ENCODE measurements at regions not wholly inside any gene's neighbourhood (a gene's known extent, or its start where the extent isn't known, plus 50 kb on each side); places are given as distances from the start of the nearest gene placed in this dataset.

DNA sequence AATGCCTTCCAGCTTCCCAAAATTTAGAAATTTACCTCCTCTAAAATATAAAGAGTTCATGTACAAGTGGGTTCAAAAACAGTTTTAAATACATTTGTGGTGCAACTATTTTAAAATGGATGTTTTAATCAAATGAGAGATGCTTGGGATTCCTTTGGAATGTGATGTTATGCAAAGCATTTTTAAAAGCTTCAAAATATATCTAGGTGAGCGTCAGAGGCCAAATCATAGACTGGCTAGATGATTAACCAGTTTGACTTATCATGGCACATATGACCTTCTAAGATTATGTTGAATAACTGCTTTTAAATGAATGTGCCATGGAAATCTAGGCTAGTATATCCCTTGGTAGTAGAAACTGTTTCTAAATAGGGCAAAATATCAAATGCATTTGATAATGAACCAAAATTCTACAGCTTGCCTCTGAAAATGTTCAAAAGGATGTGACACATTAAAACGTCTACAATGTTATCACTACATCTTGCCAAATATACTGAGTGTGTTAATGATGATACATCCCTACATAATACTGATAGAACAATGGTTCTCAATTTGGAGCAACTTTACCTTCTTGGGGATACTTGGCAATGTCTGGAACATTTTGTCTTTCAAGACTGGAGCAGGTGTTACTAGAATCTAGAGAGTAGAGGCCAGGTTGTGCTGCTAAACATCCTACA is 650.9 kb upstream of the ADGRL2 start:
- no peaks in the 10 kb centered on the region for H3K27me3 Mint-ChIP-seq (ENCODE audit: unreplicated experiment)
- H3K36me3 Mint-ChIP-seq (ENCODE audit: unreplicated experiment) = no peaks in the 10 kb centered on the region
- no peak for DNase-seq (ENCODE audit: extremely low spot score, unreplicated experiment)
- H3K9me3 Mint-ChIP-seq (ENCODE audit: unreplicated experiment) = no peaks in the 10 kb centered on the region
- TF ChIP-seq, protein P1, sequence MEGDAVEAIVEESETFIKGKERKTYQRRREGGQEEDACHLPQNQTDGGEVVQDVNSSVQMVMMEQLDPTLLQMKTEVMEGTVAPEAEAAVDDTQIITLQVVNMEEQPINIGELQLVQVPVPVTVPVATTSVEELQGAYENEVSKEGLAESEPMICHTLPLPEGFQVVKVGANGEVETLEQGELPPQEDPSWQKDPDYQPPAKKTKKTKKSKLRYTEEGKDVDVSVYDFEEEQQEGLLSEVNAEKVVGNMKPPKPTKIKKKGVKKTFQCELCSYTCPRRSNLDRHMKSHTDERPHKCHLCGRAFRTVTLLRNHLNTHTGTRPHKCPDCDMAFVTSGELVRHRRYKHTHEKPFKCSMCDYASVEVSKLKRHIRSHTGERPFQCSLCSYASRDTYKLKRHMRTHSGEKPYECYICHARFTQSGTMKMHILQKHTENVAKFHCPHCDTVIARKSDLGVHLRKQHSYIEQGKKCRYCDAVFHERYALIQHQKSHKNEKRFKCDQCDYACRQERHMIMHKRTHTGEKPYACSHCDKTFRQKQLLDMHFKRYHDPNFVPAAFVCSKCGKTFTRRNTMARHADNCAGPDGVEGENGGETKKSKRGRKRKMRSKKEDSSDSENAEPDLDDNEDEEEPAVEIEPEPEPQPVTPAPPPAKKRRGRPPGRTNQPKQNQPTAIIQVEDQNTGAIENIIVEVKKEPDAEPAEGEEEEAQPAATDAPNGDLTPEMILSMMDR (IDR thresholded peaks at IDR 0.05) = no peak
- H3K4me1 Mint-ChIP-seq (ENCODE audit: unreplicated experiment) = peaks cover 7% of the 10 kb centered on the region
- H3K27ac Mint-ChIP-seq (ENCODE audit: unreplicated experiment) = no peak overlapping the region
- H3K4me3 Mint-ChIP-seq (ENCODE audit: unreplicated experiment) = no peak overlapping the region

DNA sequence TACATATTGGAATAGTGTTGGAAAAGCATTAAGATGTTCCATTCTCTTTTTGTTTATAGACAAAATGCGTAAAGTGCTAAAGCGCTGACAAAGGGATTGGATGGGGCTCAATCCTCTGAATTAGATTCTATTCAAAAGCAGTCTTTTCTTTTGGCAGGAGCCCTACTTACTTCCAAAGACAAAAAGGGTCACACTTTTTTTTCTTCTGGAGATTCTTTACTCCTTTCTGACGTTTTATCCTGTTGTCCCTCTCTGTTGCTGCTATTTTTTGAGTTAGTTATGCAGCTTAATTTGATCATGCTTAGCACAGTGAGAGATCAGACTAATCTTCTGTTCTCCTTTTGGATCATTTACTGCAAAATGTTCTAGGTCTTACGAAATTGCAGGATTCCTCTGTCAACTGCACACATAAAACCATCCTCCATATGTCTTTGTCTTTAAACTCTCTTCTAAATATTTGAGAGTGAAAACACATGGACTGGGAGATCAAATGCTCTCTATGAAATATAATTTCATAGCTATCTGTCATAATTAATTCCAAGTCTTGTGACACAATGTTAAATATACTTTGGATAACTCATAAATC is 656.4 kb upstream of the ADGRL2 start:
- H3K27ac Mint-ChIP-seq (ENCODE audit: unreplicated experiment) = no peak overlapping the region
- H3K4me1 Mint-ChIP-seq (ENCODE audit: unreplicated experiment) = peaks cover 1% of the 10 kb centered on the region
- no peaks in the 10 kb centered on the region for H3K36me3 Mint-ChIP-seq (ENCODE audit: unreplicated experiment)
- H3K4me3 Mint-ChIP-seq (ENCODE audit: unreplicated experiment) = no peak overlapping the region
- no peak for DNase-seq (ENCODE audit: extremely low spot score, unreplicated experiment)
- no peaks in the 10 kb centered on the region for H3K27me3 Mint-ChIP-seq (ENCODE audit: unreplicated experiment)
- H3K9me3 Mint-ChIP-seq (ENCODE audit: unreplicated experiment) = peaks cover 4% of the 10 kb centered on the region
- TF ChIP-seq, protein P1 (IDR thresholded peaks at IDR 0.05) = no peak

DNA sequence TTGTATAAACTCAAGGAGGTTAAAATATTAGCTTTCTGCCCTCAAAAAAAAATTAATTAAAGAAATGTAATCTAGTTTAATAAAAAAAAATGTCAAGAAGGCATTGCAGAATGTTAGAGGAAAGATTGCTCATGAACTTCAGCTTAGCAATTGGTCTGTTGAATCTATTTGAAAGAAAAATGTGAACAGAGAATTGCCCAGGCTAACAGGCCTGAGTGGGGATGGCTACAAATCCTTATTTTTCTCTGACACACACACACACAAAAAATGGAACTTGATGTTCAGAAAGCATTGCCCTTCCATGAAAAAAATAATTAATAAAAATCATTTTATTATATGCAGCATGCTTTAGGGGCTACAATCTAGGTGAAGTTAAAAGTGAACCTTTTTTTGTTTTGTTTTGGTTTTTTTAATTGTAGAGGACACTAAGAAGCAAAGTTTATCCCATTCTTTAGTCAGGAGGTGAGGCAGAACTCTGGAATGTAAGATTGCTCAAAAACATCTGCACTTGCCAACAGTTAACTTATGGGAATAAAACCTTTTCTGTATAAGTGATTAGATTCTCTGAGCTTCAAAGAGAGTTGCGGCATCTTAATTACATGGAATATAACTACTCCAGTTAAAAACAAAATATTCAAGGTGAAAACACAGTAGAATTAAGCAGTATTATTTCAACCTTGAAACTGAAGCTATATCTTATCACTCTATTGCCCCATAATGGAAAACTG is 658.5 kb upstream of the ADGRL2 start:
- H3K27ac Mint-ChIP-seq (ENCODE audit: unreplicated experiment) = no peak overlapping the region

DNA sequence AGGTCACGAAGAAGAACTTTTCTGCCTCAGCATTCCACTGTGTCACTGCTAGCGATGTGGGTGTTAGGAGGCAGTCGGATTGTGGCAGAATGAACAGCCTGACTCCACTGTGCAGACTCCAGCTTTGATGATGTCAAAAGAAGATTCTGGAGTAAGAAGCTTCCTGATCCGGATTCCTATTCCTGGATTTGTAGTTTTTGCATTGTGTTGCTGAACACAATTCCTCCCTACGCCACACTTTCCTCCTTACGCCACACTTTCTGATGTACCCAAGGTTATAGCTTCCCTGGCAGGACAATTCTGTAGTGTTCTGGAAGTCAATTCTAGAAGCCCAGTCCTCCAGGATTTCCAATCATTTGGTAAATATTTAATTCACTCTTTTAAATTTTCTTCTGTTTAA is 665.2 kb upstream of the ADGRL2 start:
- H3K4me1 Mint-ChIP-seq (ENCODE audit: unreplicated experiment) = no peaks in the 10 kb centered on the region
- peaks cover 4% of the 10 kb centered on the region for H3K9me3 Mint-ChIP-seq (ENCODE audit: unreplicated experiment)
- no peak overlapping the region for H3K27ac Mint-ChIP-seq (ENCODE audit: unreplicated experiment)
- H3K36me3 Mint-ChIP-seq (ENCODE audit: unreplicated experiment) = no peaks in the 10 kb centered on the region
- H3K4me3 Mint-ChIP-seq (ENCODE audit: unreplicated experiment) = no peak overlapping the region
- TF ChIP-seq, protein P1 (IDR thresholded peaks at IDR 0.05) = no peak
- no peaks in the 10 kb centered on the region for H3K27me3 Mint-ChIP-seq (ENCODE audit: unreplicated experiment)
- no peak for DNase-seq (ENCODE audit: extremely low spot score, unreplicated experiment)

More for the DNA sequence above, 658.5 kb upstream of the ADGRL2 start:
- Mint-ChIP-seq H3K4me1 (ENCODE audit: unreplicated experiment) (no peaks in the 10 kb centered on the region), H3K4me3 (ENCODE audit: unreplicated experiment) (no peak overlapping the region), H3K36me3 (ENCODE audit: unreplicated experiment) (no peaks in the 10 kb centered on the region), H3K27me3 (ENCODE audit: unreplicated experiment) (no peaks in the 10 kb centered on the region), H3K9me3 (ENCODE audit: unreplicated experiment) (peaks cover 4% of the 10 kb centered on the region)
- TF ChIP-seq, protein P1 (IDR thresholded peaks at IDR 0.05) = no peak
- no peak for DNase-seq (ENCODE audit: extremely low spot score, unreplicated experiment)

DNA sequence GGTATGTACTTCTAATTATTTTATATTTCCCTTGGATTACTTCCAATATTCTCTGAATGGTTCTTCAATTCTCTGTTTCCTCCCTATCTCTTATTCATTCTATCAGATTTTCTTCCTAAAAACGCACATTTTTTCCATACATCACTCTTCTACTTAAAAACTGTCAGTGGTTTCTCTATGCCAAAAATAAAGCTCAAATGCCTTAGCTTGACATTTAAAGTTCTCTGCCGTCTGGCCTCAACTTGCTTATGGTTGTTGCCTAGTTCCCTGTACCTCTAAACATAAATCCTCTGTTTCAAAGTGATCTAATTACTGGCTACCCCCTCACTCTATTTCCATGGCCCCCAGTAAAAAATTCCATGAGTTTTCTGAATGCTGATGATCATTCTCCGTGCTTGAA is 671.0 kb upstream of the ADGRL2 start:
- Mint-ChIP-seq H3K4me1 (ENCODE audit: unreplicated experiment) (peaks cover 25% of the 10 kb centered on the region), H3K4me3 (ENCODE audit: unreplicated experiment) (no peak overlapping the region), H3K27me3 (ENCODE audit: unreplicated experiment) (no peaks in the 10 kb centered on the region), H3K36me3 (ENCODE audit: unreplicated experiment) (no peaks in the 10 kb centered on the region), H3K9me3 (ENCODE audit: unreplicated experiment) (no peaks in the 10 kb centered on the region), H3K27ac (ENCODE audit: unreplicated experiment) (no peak overlapping the region)
- TF ChIP-seq, protein P1 (IDR thresholded peaks at IDR 0.05) = no peak
- no peak for DNase-seq (ENCODE audit: extremely low spot score, unreplicated experiment)
